Lung (tissue), 11 donors: ENCODE measurements at regions not wholly inside any gene's neighbourhood (a gene's known extent, or its start where the extent isn't known, plus 50 kb on each side); places are given as distances from the start of the nearest gene placed in this dataset.

Experiments
- ATAC-seq: fragments of 200-7000 bp; cut with Tn5 transposase; one replicate; pipeline ENCODE4 v1.9.1; 2020; ENCODE audit warnings: moderate number of reproducible peaks; ENCODE audit not compliant: insufficient read depth, low FRiP score
- DNase-seq, 3 donors: peaks; one replicate each; pipeline ENCODE4 v3.0.0-alpha.2; 2013 to 2017
- H3K27ac ChIP-seq, 2 donors: one replicate each; pipeline ENCODE4 v1.5.1; 2013; ENCODE audit warnings: mild to moderate bottlenecking in 2 of 2, moderate library complexity in 2 of 2, control low read depth in 1 of 2, inconsistent platforms in 1 of 2, low read depth in 1 of 2, low read length in 1 of 2
- H3K27me3 ChIP-seq, 3 donors: one replicate each; pipeline ENCODE4 v1.5.1; 2013; ENCODE audit warnings: low read length in 2 of 3; ENCODE audit not compliant: control insufficient read depth in 3 of 3, insufficient read depth in 3 of 3
- H3K36me3 ChIP-seq, 4 donors: one replicate each; pipeline ENCODE4 v1.5.1; 2013; ENCODE audit warnings: low read length in 4 of 4, mild to moderate bottlenecking in 1 of 4, moderate library complexity in 1 of 4; ENCODE audit not compliant: control insufficient read depth in 4 of 4, insufficient read depth in 4 of 4
- H3K4me1 ChIP-seq, 5 donors: one replicate each; pipeline ENCODE4 v1.5.1; 2013; ENCODE audit warnings: low read length in 5 of 5, mild to moderate bottlenecking in 2 of 5, moderate library complexity in 1 of 5; ENCODE audit not compliant: control insufficient read depth in 5 of 5, insufficient read depth in 5 of 5
- H3K4me3 ChIP-seq: one replicate; pipeline ENCODE4 v1.5.1; 2013; ENCODE audit warnings: mild to moderate bottlenecking, control low read depth, moderate library complexity
- H3K9ac ChIP-seq, 2 donors: one replicate each; pipeline ENCODE4 v1.5.1; 2013; ENCODE audit warnings: low read length in 2 of 2, control low read depth in 1 of 2; ENCODE audit not compliant: insufficient read depth in 1 of 2
- H3K9me3 ChIP-seq, 4 donors: one replicate each; pipeline ENCODE4 v1.5.1; 2013; ENCODE audit warnings: low read length in 3 of 4, mild to moderate bottlenecking in 1 of 4, moderate library complexity in 1 of 4; ENCODE audit not compliant: control insufficient read depth in 4 of 4, insufficient read depth in 3 of 4
- CTCF ChIP-seq: IDR thresholded peaks from 2 replicates; pipeline ENCODE4 v1.5.1; 2012; ENCODE audit warnings: mild to moderate bottlenecking; ENCODE audit errors: control extremely low read depth, extremely low read depth
- WGBS, 2 donors: extraction: QIAGEN DNeasy Blood & Tissue Kit; methylation state at CpG; one replicate each; pipeline ENCODE4 v1.1.7; 2013; 5-methylcytosine and 5-hydroxymethylcytosine counted together
- donor health status: control.
- donor health status: control.
- donor health status: Bipolar disorder and iron deficiency.
- donor health status: healthy.
- donor health status: DM: yes; HTN: yes; CAD: no.

GRCh38 chr2:234802845-234803171 lies 149.0 kb upstream of the SH3BP4 start:
- WGBS, 2 donors = 92 to 97% methylated on average over 1 of the region's 1 CpG
- Histone ChIP-seq H3K9ac (no peak overlapping the region), H3K36me3 (no peaks in the 10 kb centered on the region), H3K4me1 (no peaks in the 10 kb centered on the region), H3K27me3 (no peaks in the 10 kb centered on the region), H3K9me3 (no peaks in the 10 kb centered on the region), H3K27ac (no peak overlapping the region), H3K4me3 (no peak overlapping the region)
- no peak for TF ChIP-seq CTCF
- ATAC-seq (no peak), DNase-seq (no peak)

GRCh38 chr2:234802071-234802844 lies 149.6 kb upstream of the SH3BP4 start:
- WGBS, 2 donors = 93 to 94% methylated on average over 4 of the region's 4 CpGs
- TF ChIP-seq CTCF = no peak
- Histone ChIP-seq H3K27me3 (no peaks in the 10 kb centered on the region), H3K4me1 (no peaks in the 10 kb centered on the region), H3K9ac (no peak overlapping the region), H3K9me3 (no peaks in the 10 kb centered on the region), H3K36me3 (no peaks in the 10 kb centered on the region), H3K27ac (no peak overlapping the region), H3K4me3 (no peak overlapping the region)
- ATAC-seq (no peak), DNase-seq (no peak)

GRCh38 chr2:234797566-234798250 lies 154.1 kb upstream of the SH3BP4 start:
- Histone ChIP-seq H3K27ac (no peak overlapping the region), H3K4me1 (peaks cover 0 to 21% (median 4%) of the 10 kb centered on the region in 5 donors), H3K9ac (no peak overlapping the region), H3K9me3 (no peaks in the 10 kb centered on the region), H3K36me3 (no peaks in the 10 kb centered on the region), H3K27me3 (no peaks in the 10 kb centered on the region), H3K4me3 (no peak overlapping the region)
- WGBS, 2 donors = 90% methylated on average over 15 of the region's 15 CpGs
- no peak for ATAC-seq
- DNase-seq = no peak
- TF ChIP-seq CTCF = no peak
